ENCODE measurements at regions not wholly inside any gene's neighbourhood (a gene's known extent, or its start where the extent isn't known, plus 50 kb on each side); places are given as distances from the start of the nearest gene placed in this dataset.
A peak's percentile ranks its signal among the peaks of the same experiment; 100 is the strongest.

GRCh38 chr3:69442771-69443311 is 57.0 kb upstream of the FRMD4B start:
- no peaks in the 10 kb centered on the region for H3K79me2 ChIP-seq (ENCODE audit: insufficient read depth, low read length)
- H4K20me1 ChIP-seq (ENCODE audit: insufficient read depth, low read length), result no peaks in the 10 kb centered on the region
- no peak overlapping the region for H2AFZ ChIP-seq (ENCODE audit: low read length)
- no peak overlapping the region for H3K4me2 ChIP-seq (ENCODE audit: insufficient read depth, low read length)
- TF ChIP-seq CTCF (IDR thresholded peaks at IDR 0.05; ENCODE audit: extremely low read depth, low read depth, low read length), result no peak
- H3K36me3 ChIP-seq (ENCODE audit: insufficient read depth, low read length), result no peaks in the 10 kb centered on the region
- no peak overlapping the region for H3K27ac ChIP-seq (ENCODE audit: low read depth, low read length)
- DNase-seq (ENCODE audit: insufficient read length, low spot score, missing footprints), result no peak
- H3K4me3 ChIP-seq (ENCODE audit: insufficient read depth, low read length), result no peak overlapping the region
- H3K9me3 ChIP-seq (ENCODE audit: low read depth, low read length), result no peaks in the 10 kb centered on the region
- peaks cover 10% of the 10 kb centered on the region for H3K4me1 ChIP-seq (ENCODE audit: insufficient read depth, low read length)
- no peaks in the 10 kb centered on the region for H3K27me3 ChIP-seq (ENCODE audit: insufficient read depth, low read length)

- Histone ChIP-seq H3K79me2 (ENCODE audit: insufficient read depth, low read length) (no peaks in the 10 kb centered on the region), H3K4me2 (ENCODE audit: insufficient read depth, low read length) (no peak overlapping the region), H3K4me3 (ENCODE audit: insufficient read depth, low read length) (no peak overlapping the region), H2AFZ (ENCODE audit: low read length) (no peak overlapping the region), H4K20me1 (ENCODE audit: insufficient read depth, low read length) (no peaks in the 10 kb centered on the region), H3K27me3 (ENCODE audit: insufficient read depth, low read length) (no peaks in the 10 kb centered on the region), H3K4me1 (ENCODE audit: insufficient read depth, low read length) (peaks cover 10% of the 10 kb centered on the region), H3K36me3 (ENCODE audit: insufficient read depth, low read length) (no peaks in the 10 kb centered on the region), H3K27ac (ENCODE audit: low read depth, low read length) (no peak overlapping the region), H3K9me3 (ENCODE audit: low read depth, low read length) (no peaks in the 10 kb centered on the region)
- DNase-seq (ENCODE audit: insufficient read length, low spot score, missing footprints), result no peak
- TF ChIP-seq CTCF (IDR thresholded peaks at IDR 0.05; ENCODE audit: extremely low read depth, low read depth, low read length), result no peak
Observed at GRCh38 chr3:69441732-69442131, 55.8 kb upstream of the FRMD4B start.

GRCh38 chr3:69441040-69441439 is 55.2 kb upstream of the FRMD4B start:
- Histone ChIP-seq H3K79me2 (ENCODE audit: insufficient read depth, low read length) (no peaks in the 10 kb centered on the region), H4K20me1 (ENCODE audit: insufficient read depth, low read length) (no peaks in the 10 kb centered on the region), H2AFZ (ENCODE audit: low read length) (no peak overlapping the region), H3K9me3 (ENCODE audit: low read depth, low read length) (no peaks in the 10 kb centered on the region), H3K4me1 (ENCODE audit: insufficient read depth, low read length) (peaks cover 10% of the 10 kb centered on the region), H3K4me3 (ENCODE audit: insufficient read depth, low read length) (no peak overlapping the region), H3K27ac (ENCODE audit: low read depth, low read length) (no peak overlapping the region), H3K4me2 (ENCODE audit: insufficient read depth, low read length) (no peak overlapping the region), H3K27me3 (ENCODE audit: insufficient read depth, low read length) (no peaks in the 10 kb centered on the region), H3K36me3 (ENCODE audit: insufficient read depth, low read length) (no peaks in the 10 kb centered on the region)
- no peak for DNase-seq (ENCODE audit: insufficient read length, low spot score, missing footprints)
- TF ChIP-seq CTCF (IDR thresholded peaks at IDR 0.05; ENCODE audit: extremely low read depth, low read depth, low read length), result no peak

GRCh38 chr3:69439643-69440270 is 53.9 kb upstream of the FRMD4B start:
- DNase-seq (ENCODE audit: insufficient read length, low spot score, missing footprints), result no peak
- Histone ChIP-seq H3K4me3 (ENCODE audit: insufficient read depth, low read length) (peak overlapping the region; percentile 16), H3K27me3 (ENCODE audit: insufficient read depth, low read length) (no peaks in the 10 kb centered on the region), H3K4me2 (ENCODE audit: insufficient read depth, low read length) (peak overlapping the region; percentile 53), H3K9me3 (ENCODE audit: low read depth, low read length) (no peaks in the 10 kb centered on the region), H3K27ac (ENCODE audit: low read depth, low read length) (no peak overlapping the region), H3K4me1 (ENCODE audit: insufficient read depth, low read length) (peaks cover 4% of the 10 kb centered on the region), H3K36me3 (ENCODE audit: insufficient read depth, low read length) (no peaks in the 10 kb centered on the region), H3K79me2 (ENCODE audit: insufficient read depth, low read length) (no peaks in the 10 kb centered on the region), H2AFZ (ENCODE audit: low read length) (peak overlapping the region; percentile 36), H4K20me1 (ENCODE audit: insufficient read depth, low read length) (no peaks in the 10 kb centered on the region)
- peak; percentile 79 for TF ChIP-seq CTCF (IDR thresholded peaks at IDR 0.05; ENCODE audit: extremely low read depth, low read depth, low read length)

Measured in osteoblast (primary cell).